H9 (cell line): ENCODE measurements at regions not wholly inside any gene's neighbourhood (a gene's known extent, or its start where the extent isn't known, plus 50 kb on each side); places are given as distances from the start of the nearest gene placed in this dataset.

Experiments used
- DNase-seq: peaks from one replicate; pipeline ENCODE4 v3.0.0-alpha.2; 2017
- H2AFZ ChIP-seq: one replicate; pipeline ENCODE4 v1.6.1; 2013; ENCODE audit warnings: mild to moderate bottlenecking, low read length, control low read depth, moderate library complexity
- H2AK5ac ChIP-seq: 2 replicates; pipeline ENCODE4 v1.6.1; 2013; ENCODE audit warnings: low read length, control low read depth, mixed read lengths; ENCODE audit not compliant: insufficient read length
- H2BK120ac ChIP-seq: one replicate; pipeline ENCODE4 v1.6.1; 2013; ENCODE audit warnings: low read depth, mild to moderate bottlenecking, low read length, control low read depth, inconsistent platforms; ENCODE audit not compliant: poor library complexity, severe bottlenecking
- H2BK12ac ChIP-seq: 2 replicates; pipeline ENCODE4 v1.6.1; 2013; ENCODE audit warnings: low read length, control low read depth, mixed read lengths, low read depth; ENCODE audit not compliant: insufficient read length
- H2BK15ac ChIP-seq: 2 replicates; pipeline ENCODE4 v1.6.1; 2013; ENCODE audit warnings: low read depth, low read length, control low read depth
- H2BK20ac ChIP-seq: one replicate; pipeline ENCODE4 v1.6.1; 2013; ENCODE audit warnings: low read depth, mild to moderate bottlenecking, low read length, control low read depth, inconsistent platforms; ENCODE audit not compliant: poor library complexity, severe bottlenecking
- H2BK5ac ChIP-seq: 2 replicates; pipeline ENCODE4 v1.6.1; 2013; ENCODE audit warnings: low read length, control low read depth, mixed read lengths; ENCODE audit not compliant: insufficient read length
- H3K14ac ChIP-seq: 2 replicates; pipeline ENCODE4 v1.6.1; 2013; ENCODE audit warnings: low read length, control low read depth; ENCODE audit not compliant: insufficient read depth
- H3K18ac ChIP-seq: 2 replicates; pipeline ENCODE4 v1.6.1; 2013; ENCODE audit warnings: low read depth, mild to moderate bottlenecking, mixed read lengths, low read length, control low read depth; ENCODE audit not compliant: insufficient read length
- H3K23ac ChIP-seq: 2 replicates; pipeline ENCODE4 v1.6.1; 2013; ENCODE audit warnings: low read length, control low read depth, mixed read lengths, low read depth; ENCODE audit not compliant: insufficient read length
- H3K23me2 ChIP-seq: 2 replicates; pipeline ENCODE4 v1.6.1; 2013; ENCODE audit warnings: low read depth, mild to moderate bottlenecking, mixed read lengths, low read length, control low read depth; ENCODE audit not compliant: insufficient read length, poor library complexity, severe bottlenecking
- H3K27ac ChIP-seq: 2 replicates; pipeline ENCODE4 v1.5.1; 2013; ENCODE audit warnings: low read length, control low read depth, mixed read lengths, low read depth; ENCODE audit not compliant: insufficient read length
- H3K27me3 ChIP-seq: 2 replicates; pipeline ENCODE4 v1.6.1; 2013; ENCODE audit warnings: low read length, control low read depth, inconsistent platforms; ENCODE audit not compliant: insufficient read depth
- H3K4ac ChIP-seq: 2 replicates; pipeline ENCODE4 v1.6.1; 2013; ENCODE audit warnings: low read depth, mild to moderate bottlenecking, control low read depth, inconsistent platforms, low read length, moderate library complexity
- H3K4me1 ChIP-seq: 2 replicates; pipeline ENCODE4 v1.6.1; 2013; ENCODE audit warnings: low read length, control low read depth, inconsistent platforms; ENCODE audit not compliant: insufficient read depth
- H3K4me2 ChIP-seq: 2 replicates; pipeline ENCODE4 v1.6.1; 2013; ENCODE audit warnings: low read length, control low read depth, mixed read lengths; ENCODE audit not compliant: insufficient read length, insufficient read depth
- H3K56ac ChIP-seq: 2 replicates; pipeline ENCODE4 v1.6.1; 2013; ENCODE audit warnings: low read depth, mild to moderate bottlenecking, mixed read lengths, low read length, control low read depth; ENCODE audit not compliant: insufficient read length
- H3K79me1 ChIP-seq: 2 replicates; pipeline ENCODE4 v1.6.1; 2013; ENCODE audit warnings: low read depth, mild to moderate bottlenecking, moderate library complexity, low read length, control low read depth, inconsistent platforms; ENCODE audit not compliant: insufficient read depth, poor library complexity, severe bottlenecking
- H3K79me2 ChIP-seq: 2 replicates; pipeline ENCODE4 v1.6.1; 2013; ENCODE audit warnings: low read length, control low read depth, inconsistent platforms; ENCODE audit not compliant: insufficient read depth
- H3K9ac ChIP-seq: 2 replicates; pipeline ENCODE4 v1.6.1; 2013; ENCODE audit warnings: low read length, control low read depth, mixed read lengths; ENCODE audit not compliant: insufficient read length; ENCODE audit errors: extremely low read depth
- H3K9me3 ChIP-seq: one replicate; pipeline ENCODE4 v1.6.1; 2013; ENCODE audit warnings: low read depth, low read length, inconsistent platforms; ENCODE audit not compliant: control insufficient read depth
- H3T11ph ChIP-seq: one replicate; pipeline ENCODE4 v1.6.1; 2013; ENCODE audit warnings: mild to moderate bottlenecking, low read length, control low read depth, inconsistent platforms
- H4K20me1 ChIP-seq: one replicate; pipeline ENCODE4 v1.6.1; 2013; ENCODE audit not compliant: control insufficient read depth, insufficient read length, insufficient read depth
- H4K5ac ChIP-seq: 2 replicates; pipeline ENCODE4 v1.6.1; 2013; ENCODE audit warnings: low read depth, mild to moderate bottlenecking, mixed read lengths, low read length, control low read depth; ENCODE audit not compliant: insufficient read length
- H4K8ac ChIP-seq: replicated peaks from 2 replicates; pipeline ENCODE4 v1.6.1; 2013; ENCODE audit warnings: low read length, control low read depth, mixed read lengths, low read depth; ENCODE audit not compliant: insufficient read length
- H4K91ac ChIP-seq: 2 replicates; pipeline ENCODE4 v1.6.1; 2013; ENCODE audit warnings: low read depth, mild to moderate bottlenecking, moderate library complexity, mixed read lengths, low read length, control low read depth; ENCODE audit not compliant: insufficient read length
- H3K27ac Mint-ChIP-seq, 3 experiments: 2 replicates in 2 of 3; 3 replicates in 1 of 3; pipeline ENCODE4 v1.8.0; 2020 to 2021; ENCODE audit warnings: mixed read lengths in 3 of 3, mild to moderate bottlenecking in 1 of 3, moderate library complexity in 1 of 3
- H3K27me3 Mint-ChIP-seq: 2 replicates; pipeline ENCODE4 v1.8.0; 2021; ENCODE audit warnings: low read depth, mild to moderate bottlenecking, moderate library complexity, mixed read lengths
- H3K36me3 Mint-ChIP-seq, 3 experiments: 2 replicates in 2 of 3; 3 replicates in 1 of 3; pipeline ENCODE4 v1.8.0; 2020 to 2021; ENCODE audit warnings: low read depth in 3 of 3, mixed read lengths in 3 of 3; ENCODE audit not compliant: insufficient read depth in 1 of 3
- H3K4me1 Mint-ChIP-seq, 2 experiments: 2 replicates each; pipeline ENCODE4 v1.8.0; 2020; ENCODE audit warnings: mixed read lengths in 2 of 2
- H3K4me3 Mint-ChIP-seq, 2 experiments: 2 replicates in 1 of 2; 3 replicates in 1 of 2; pipeline ENCODE4 v1.8.0; 2020 to 2021; ENCODE audit warnings: mild to moderate bottlenecking in 2 of 2, mixed read lengths in 2 of 2, moderate library complexity in 1 of 2
- H3K9me3 Mint-ChIP-seq, 2 experiments: 2 replicates in 1 of 2; 3 replicates in 1 of 2; pipeline ENCODE4 v1.8.0; 2020; ENCODE audit warnings: mild to moderate bottlenecking in 2 of 2, mixed read lengths in 2 of 2, moderate library complexity in 1 of 2
- CTCF ChIP-seq: fragments of 200-600 bp; sonication (generic); conservative IDR thresholded peaks from 3 replicates; pipeline ENCODE4 v1.8.0; 2021; ENCODE audit warnings: antibody characterized with exemption, mild to moderate bottlenecking

GRCh38 chr6:4324746-4325145 lies 189.4 kb upstream of the ECI2 start:
- Mint-ChIP-seq H3K4me1 (peaks cover 19 to 22% of the 10 kb centered on the region in 2 experiments), H3K27ac (no peak overlapping the region), H3K4me3 (no peak overlapping the region), H3K9me3 (no peaks in the 10 kb centered on the region), H3K27me3 (no peaks in the 10 kb centered on the region), H3K36me3 (no peaks in the 10 kb centered on the region)
- no peak overlapping the region for H3K27ac ChIP-seq
- H2BK120ac ChIP-seq = no peak overlapping the region
- H4K91ac ChIP-seq = no peak overlapping the region
- H3K9ac ChIP-seq = no peak overlapping the region
- H3T11ph ChIP-seq = no peak overlapping the region
- no peak overlapping the region for H2AK5ac ChIP-seq
- no peak overlapping the region for H3K14ac ChIP-seq
- H4K8ac ChIP-seq = no peak overlapping the region
- H3K23me2 ChIP-seq = no peaks in the 10 kb centered on the region
- H3K56ac ChIP-seq = no peak overlapping the region
- no peak for TF ChIP-seq CTCF
- no peak overlapping the region for H2AFZ ChIP-seq
- no peaks in the 10 kb centered on the region for H3K79me1 ChIP-seq
- H2BK15ac ChIP-seq = no peak overlapping the region
- no peak overlapping the region for H3K18ac ChIP-seq
- no peaks in the 10 kb centered on the region for H3K27me3 ChIP-seq
- no peak overlapping the region for H3K23ac ChIP-seq
- H4K5ac ChIP-seq = no peak overlapping the region
- no peaks in the 10 kb centered on the region for H4K20me1 ChIP-seq
- H3K4me2 ChIP-seq = no peak overlapping the region
- H3K4me1 ChIP-seq = no peaks in the 10 kb centered on the region; the same call in 1 of the 2 replicates
- DNase-seq = no peak
- H2BK5ac ChIP-seq = no peak overlapping the region
- H2BK20ac ChIP-seq = no peak overlapping the region
- H3K9me3 ChIP-seq = no peaks in the 10 kb centered on the region
- H3K4ac ChIP-seq = no peak overlapping the region
- no peak overlapping the region for H2BK12ac ChIP-seq
- H3K79me2 ChIP-seq = no peaks in the 10 kb centered on the region
